Mammary epithelial cell (primary cell): ENCODE measurements at regions not wholly inside any gene's neighbourhood (a gene's known extent, or its start where the extent isn't known, plus 50 kb on each side); places are given as distances from the start of the nearest gene placed in this dataset.

Source experiments
- CTCF ChIP-seq, 2 donors: IDR thresholded peaks in 1 of 2; conservative IDR thresholded peaks in 1 of 2; 2 replicates each; pipeline ENCODE4 v1.5.1; 2011 to 2012; ENCODE audit warnings: inconsistent platforms in 2 of 2, low read length in 2 of 2, mild to moderate bottlenecking in 2 of 2, control low read depth in 1 of 2, low read depth in 1 of 2; ENCODE audit not compliant: insufficient read depth in 1 of 2; ENCODE audit errors: extremely low read depth in 1 of 2
- EZH2 ChIP-seq: IDR thresholded peaks from 2 replicates; pipeline ENCODE4 v1.6.1; 2012; ENCODE audit warnings: low read length, inconsistent platforms, borderline replicate concordance

- TF ChIP-seq CTCF (conservative IDR thresholded peaks at IDR 0.05 in 1 of 2, IDR thresholded peaks at IDR 0.05 in 1 of 2; ENCODE audit: extremely low read depth in 1 of 2, insufficient read depth in 1 of 2, low read depth in 1 of 2, low read length in 2 of 2) (no peak), EZH2 (no peak)
Observed at GRCh38 chr7:46160861-46161260, 239.8 kb upstream of the IGFBP3 start.
